ENCODE measurements at regions not wholly inside any gene's neighbourhood (a gene's known extent, or its start where the extent isn't known, plus 50 kb on each side); places are given as distances from the start of the nearest gene placed in this dataset.

DNA sequence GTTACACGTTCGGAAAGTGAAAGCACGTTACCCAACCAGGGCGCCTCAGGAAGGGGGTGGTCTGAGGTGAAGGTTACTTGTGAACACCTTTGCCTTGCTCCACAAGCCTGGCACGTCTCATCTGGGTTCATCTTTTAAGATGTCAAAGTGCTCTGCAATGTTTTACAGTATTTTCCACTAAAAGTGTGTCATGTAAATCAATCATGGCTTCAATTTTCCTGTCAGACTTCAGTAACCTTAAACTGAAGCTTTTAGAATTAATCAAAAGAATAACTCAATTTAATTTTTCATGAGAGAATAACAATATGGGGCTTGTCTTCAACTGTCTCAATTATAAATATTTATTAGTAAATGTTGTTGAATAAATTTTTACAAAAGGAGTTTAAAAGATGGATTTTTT, 93.3 kb upstream of the FANCL start:
- TF ChIP-seq, protein P1, sequence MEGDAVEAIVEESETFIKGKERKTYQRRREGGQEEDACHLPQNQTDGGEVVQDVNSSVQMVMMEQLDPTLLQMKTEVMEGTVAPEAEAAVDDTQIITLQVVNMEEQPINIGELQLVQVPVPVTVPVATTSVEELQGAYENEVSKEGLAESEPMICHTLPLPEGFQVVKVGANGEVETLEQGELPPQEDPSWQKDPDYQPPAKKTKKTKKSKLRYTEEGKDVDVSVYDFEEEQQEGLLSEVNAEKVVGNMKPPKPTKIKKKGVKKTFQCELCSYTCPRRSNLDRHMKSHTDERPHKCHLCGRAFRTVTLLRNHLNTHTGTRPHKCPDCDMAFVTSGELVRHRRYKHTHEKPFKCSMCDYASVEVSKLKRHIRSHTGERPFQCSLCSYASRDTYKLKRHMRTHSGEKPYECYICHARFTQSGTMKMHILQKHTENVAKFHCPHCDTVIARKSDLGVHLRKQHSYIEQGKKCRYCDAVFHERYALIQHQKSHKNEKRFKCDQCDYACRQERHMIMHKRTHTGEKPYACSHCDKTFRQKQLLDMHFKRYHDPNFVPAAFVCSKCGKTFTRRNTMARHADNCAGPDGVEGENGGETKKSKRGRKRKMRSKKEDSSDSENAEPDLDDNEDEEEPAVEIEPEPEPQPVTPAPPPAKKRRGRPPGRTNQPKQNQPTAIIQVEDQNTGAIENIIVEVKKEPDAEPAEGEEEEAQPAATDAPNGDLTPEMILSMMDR (IDR thresholded peaks at IDR 0.05; ENCODE audit: low read depth, low read length): no peak
- TF ChIP-seq EZH2phosphoT487 (IDR thresholded peaks at IDR 0.05; ENCODE audit: low read depth): no peak

Data from OCI-LY3 (cell line).